ENCODE measurements at regions not wholly inside any gene's neighbourhood (a gene's known extent, or its start where the extent isn't known, plus 50 kb on each side); places are given as distances from the start of the nearest gene placed in this dataset.

GRCh38 chr13:111573801-111574200 is 253.4 kb downstream of the TEX29 start:
- no peak for TF ChIP-seq CTCF (conservative IDR thresholded peaks at IDR 0.05 in 1 of 2, IDR thresholded peaks at IDR 0.05 in 1 of 2; ENCODE audit: low read depth in 1 of 2, low read length in 2 of 2)
- no peak for TF ChIP-seq EZH2 (IDR thresholded peaks at IDR 0.05; ENCODE audit: low read length, missing control alignments)
